GM19328 (cell line): ENCODE measurements at regions not wholly inside any gene's neighbourhood (a gene's known extent, or its start where the extent isn't known, plus 50 kb on each side); places are given as distances from the start of the nearest gene placed in this dataset.

Source experiments
- ATAC-seq: cut with Tn5 transposase; IDR thresholded peaks from one replicate; pipeline ENCODE4 v1.9.1; 2021; ENCODE audit warnings: mild to moderate bottlenecking, moderate library complexity; ENCODE audit not compliant: unreplicated experiment

DNA sequence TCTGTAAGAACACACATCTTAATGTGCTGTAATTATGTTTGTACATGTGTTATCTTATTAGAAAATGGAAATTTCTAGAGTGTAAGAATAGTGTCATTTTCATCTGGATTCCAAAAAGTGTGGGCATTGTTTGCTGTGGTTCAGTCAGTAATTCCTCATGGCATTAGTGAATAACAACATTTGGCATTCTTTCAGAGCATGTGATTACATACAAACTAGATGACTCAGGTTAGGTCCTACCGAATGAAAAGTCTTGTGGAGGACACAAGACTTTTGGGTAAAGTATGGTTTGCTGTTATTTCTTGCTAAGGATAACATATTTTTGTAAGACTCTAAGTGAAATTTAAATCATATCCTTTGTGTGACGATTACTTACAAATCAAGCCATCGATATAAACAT is 593.1 kb upstream of the NRXN1 start:
- no peak for ATAC-seq

DNA sequence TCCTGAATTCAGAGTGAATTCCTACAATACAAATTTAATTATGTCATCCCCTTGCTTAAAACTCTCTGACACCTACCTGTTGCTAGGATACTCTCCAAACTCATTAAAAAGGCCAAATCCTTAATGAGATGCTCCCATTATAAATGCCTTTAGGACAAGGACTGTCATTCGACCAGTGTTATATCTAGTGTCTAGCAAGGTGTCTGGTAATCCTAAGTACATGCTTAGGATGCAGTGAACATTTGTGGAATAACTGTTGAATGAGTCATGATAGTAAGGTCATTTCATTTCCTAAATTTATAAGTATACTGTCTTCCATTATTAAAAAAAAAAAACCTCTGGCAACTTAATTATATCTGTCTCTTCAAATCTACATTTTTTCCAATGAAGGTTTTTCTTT is 588.9 kb upstream of the NRXN1 start:
- no peak for ATAC-seq

DNA sequence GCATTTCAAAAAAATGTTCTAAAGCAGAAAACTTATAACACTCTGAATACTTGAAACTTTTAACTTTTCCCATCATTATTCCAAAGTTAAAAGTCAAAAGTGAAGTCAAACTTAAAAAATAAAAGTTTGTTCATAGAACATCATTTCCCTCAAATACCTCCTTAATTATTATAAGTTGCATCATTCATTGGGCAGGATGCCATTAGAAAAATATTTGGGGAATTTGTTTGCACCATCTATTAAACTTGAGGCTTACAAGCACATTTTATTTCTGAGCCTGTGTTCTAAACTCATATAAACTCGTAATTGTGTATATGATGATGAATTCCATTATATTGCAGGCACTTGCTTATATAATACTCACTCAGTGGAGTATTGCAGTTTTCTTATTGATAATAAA is 588.0 kb upstream of the NRXN1 start:
- ATAC-seq: no peak

DNA sequence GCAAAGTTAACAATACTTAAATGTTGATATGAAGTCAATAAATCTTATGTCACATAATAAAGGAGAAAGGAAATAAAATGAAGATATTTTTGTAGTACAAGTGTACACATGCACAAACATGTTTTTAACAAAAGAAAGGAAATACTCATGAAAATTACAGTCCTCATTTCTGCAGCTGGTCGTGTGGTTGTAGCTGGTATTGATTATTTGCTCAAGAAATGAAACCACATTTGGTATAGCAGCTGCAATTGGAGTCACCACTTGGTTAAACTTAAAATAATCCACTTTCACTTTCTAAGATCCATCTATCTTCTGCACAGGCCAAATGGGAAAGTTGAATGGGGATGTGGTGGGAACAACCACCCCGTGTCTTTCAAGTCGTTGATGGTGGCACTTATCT is 580.5 kb upstream of the NRXN1 start:
- no peak for ATAC-seq

DNA sequence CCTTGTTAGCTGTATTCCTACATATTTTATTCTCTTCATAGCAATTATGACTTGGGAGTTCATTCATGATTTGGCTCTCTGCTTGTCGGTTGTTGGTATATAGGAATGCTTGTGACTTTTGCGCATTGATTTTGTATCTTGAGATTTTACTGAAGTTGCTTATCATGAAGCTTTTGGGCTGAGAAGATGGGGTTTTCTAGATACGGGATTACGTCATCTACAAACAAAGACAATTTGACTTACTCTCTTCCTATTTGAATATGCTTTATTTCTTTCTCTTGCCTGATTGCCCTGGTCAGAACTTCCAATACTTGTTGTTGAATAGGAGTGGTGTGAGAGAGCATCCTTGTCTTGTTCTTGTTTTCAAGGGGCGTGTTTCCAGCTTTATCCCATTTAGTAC is 569.8 kb upstream of the NRXN1 start:
- no peak for ATAC-seq

DNA sequence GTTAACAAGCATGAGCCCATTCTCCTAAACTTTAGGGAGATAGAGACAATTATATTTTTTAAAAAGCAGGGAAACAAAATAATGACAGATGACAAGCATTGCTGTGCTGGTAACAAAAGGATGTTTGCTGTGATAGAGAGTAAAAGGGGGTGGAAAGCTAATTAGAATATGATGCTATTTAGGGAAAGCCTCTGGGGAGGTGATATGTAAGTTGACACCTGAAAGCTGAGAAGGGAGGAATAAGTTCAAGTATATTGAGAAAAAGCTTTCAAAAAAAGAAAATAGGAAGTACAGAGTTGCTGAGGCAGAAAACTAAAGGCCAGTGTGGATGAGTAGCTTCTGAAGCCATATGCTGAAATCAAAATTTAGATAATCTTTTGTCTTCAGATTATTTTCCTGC is 565.2 kb upstream of the NRXN1 start:
- ATAC-seq: no peak

DNA sequence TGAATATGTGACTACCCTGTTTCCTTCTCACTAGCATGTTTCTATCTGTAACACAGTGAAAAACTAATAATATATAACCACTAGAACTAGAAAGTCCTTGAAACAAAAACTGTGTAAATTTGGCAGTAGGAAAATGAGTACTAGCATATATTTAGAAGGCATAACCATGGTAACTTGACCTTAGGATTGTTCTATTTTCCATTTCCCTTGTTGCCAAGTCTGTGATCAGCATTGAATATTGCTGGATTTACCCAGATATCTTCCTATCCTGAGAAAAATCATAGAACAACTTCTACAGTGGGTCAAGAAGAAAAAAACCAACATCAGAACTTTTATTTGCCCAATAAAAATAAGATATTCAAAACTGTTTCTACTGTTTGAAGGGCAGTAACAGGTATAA is 563.9 kb upstream of the NRXN1 start:
- ATAC-seq: no peak

DNA sequence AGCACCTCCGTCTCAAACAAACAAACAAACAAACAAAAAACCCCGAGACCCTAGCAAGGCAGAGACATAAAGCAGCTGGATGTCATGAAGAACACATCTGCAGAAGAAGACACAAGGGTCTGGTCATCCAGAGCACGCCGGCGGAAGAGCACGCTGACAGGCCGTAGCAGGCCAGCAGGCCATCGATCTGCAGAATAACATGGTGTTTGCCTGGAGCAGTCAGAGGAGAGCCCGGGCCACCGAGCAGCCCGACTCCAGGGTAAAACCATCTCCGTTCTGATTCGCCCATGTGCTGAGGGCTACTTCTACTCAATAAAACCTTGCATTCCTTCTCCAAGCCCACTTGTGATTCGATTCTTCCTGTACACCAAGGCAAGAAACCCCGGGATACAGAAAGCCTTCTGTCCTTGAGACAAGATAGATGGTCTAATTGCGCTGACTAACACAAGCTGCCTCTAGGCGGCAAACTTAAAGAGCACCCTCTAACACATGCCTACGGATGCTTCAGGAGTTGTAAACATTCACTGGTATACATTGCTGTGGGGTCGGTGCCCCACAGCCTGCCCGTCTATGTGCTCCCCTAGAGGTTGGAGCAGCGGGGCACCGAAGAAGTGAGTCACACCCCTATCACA is 549.8 kb upstream of the NRXN1 start:
- no peak for ATAC-seq

DNA sequence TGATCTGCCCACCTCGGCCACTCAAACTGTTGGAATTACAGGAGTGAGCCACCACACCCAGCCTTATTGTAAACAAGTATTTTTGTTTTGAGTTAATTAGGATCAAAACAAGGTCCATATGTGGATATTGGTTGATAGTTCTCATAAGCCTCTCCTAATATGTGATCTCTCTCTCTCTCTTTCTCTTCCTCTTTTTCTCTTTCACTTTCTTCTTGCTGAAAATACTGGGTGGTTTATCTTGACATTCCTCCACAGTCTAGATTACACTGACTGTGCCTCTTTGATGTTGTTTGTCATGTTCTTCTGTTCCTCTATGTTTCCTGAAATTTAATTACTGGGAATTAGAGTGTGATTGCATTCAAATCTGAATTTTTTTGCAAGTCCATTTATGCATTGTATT is 547.5 kb upstream of the NRXN1 start:
- ATAC-seq: no peak

DNA sequence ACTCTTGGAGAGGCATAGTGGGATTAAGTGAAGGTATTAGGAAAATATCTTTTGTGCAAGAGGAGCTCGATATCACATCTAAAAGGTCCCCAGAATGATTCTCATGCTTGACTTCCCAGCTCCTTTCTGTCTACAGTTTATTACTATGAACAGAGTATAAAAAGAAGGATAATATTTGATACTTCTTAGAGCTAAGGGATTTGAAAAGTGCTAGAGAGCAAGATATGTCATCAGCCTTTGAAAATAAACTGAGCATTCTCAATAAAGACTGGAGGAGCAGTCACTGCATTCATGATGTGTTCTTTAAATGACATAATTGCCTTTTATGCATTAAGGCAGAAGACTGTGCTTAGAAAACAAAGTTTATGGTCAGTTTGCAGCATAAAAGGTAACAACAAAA is 543.2 kb upstream of the NRXN1 start:
- ATAC-seq: no peak

DNA sequence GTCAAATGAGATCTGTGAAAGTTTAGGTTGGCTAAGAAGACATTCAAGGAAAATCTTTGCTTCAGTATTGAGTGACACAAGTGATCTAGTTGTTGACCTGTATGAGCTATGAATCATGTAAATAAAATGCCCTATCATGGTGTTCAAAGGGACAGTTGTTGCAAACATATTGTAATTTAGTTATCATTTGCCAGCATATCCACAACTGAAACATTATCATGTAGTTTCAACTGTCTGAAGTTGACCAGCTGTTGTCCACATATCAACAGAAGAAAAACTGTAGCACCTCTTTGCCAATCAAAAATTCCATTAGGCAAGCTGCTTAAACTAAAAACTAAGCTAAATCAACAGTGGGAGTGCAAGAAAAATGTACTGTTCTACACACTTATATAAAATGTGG is 527.1 kb upstream of the NRXN1 start:
- no peak for ATAC-seq

DNA sequence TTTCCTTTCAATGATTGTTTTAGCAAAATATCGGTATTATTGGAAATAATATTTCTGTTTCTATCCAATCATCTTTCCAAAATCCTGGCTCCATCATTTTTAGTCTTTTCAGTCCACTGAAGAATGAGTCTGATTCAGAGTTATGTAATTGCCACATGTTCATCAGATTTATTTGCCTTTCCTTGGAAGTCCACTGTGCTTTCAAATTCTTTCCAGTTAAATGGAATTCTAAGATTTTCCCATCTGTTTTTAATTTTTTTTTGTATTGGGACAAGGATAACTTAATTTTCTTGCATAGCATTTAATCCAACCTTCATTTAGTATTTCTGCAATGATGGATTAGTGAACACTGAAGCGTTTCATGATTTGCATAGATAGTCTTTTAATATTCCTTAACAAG is 521.5 kb upstream of the NRXN1 start:
- ATAC-seq: no peak

DNA sequence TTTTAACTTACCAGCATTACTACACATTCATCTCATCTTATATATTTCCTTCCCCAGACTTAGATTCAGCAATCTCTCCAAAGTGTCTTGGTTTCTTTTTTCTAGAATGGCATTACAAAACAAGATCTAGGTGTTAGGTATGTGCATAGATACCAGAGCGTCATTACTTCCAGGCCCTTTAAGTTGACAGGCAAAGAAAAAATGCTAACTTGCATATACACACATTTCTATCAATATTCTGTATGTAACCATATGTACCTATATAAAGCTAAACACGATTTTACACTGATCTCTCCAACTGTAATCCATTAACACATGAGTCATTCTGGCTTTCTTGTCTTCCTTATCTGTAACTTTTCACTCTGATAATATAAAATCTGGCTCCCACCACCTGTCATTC is 503.8 kb upstream of the NRXN1 start:
- no peak for ATAC-seq

DNA sequence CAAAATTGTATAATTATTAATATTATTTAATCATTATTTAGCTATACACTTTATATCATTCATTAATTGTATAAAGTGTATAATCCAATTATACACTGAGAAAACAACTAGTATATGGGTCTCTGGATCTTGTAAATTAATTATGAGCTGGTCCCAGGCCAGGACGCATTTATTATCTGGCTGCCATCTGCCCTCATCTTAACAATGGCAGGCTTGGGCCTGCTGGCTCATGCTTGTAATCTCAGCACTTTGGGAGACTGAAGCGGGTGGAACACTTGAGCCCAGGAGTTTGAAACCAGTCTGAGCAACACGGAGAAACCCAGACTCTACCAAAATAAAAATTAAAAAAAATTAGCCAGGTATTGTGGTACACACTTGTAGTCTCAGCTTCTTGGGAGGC is 502.2 kb upstream of the NRXN1 start:
- no peak for ATAC-seq

DNA sequence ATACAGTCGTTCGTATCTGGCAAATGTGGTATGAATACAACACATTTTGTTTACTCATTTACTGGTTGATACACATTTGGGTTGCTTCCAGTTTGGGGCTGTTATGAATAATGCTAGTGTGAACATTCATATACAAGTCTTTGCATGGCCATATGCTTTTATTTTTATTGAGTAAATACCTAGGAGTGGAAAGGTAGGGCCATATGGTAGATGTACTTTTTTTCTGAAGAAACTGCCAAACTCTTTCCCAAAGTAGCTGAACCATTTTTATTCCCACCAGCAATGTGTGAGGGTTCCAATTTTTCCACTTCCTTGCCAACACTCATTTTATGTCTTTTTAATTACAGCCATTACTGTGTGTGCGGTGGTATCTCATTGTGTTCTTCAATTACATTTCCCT is 496.2 kb upstream of the NRXN1 start:
- no peak for ATAC-seq

DNA sequence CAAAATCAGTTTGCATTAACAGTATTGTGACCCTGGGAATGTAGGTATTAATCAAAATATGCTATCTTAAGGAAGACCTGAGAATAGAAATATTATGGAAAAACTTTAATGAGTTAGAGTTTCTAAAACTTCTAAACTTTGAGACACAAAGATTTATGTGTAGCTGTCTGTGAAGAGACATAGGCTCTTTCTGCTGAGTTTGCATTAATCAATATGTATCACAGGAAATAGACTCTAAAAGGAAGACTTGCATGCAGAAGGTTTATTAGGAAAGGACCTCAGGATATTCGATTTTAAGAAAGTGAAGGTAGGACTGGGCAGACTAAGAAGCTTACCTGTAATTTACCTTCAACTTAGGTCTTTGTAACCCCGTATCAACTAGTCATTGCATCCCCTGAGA is 494.8 kb upstream of the NRXN1 start:
- no peak for ATAC-seq

DNA sequence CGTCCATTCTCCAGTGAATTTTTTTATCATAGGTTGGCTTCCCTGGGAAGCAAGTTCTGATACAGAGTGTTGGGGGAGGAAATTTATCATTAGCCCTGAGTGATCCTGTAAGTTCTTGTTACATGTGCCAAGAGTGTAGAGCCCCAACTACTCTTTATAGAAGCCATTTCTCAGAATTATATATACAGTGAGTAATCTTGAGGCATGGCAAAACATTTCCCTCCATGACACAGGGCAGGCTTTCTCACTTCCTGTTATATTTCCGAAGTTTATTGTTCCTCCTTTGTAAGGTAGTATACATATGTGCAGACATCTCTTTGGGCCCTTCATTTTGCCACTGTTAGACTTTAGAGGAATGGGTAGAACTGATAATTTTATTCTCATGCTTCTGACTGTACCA is 484.7 kb upstream of the NRXN1 start:
- no peak for ATAC-seq

DNA sequence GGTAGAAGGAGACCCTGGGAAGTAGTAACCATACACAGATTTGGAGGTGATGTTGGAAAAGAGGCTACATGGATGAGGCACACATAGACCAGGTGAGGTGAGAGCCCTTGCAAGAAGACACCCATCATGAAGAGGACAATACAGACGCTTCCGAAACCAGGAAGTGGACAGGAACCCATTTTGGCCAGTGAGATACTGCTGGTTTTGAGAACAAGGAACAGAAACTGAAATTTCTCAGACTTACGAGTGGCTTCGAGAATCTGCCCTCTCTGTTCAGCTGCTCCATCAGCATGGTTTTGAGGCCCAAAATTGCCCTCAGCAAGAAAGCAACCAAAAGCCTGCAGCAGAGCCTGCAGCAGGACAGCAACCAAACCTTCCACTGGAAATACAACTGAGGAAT is 479.1 kb upstream of the NRXN1 start:
- no peak for ATAC-seq

DNA sequence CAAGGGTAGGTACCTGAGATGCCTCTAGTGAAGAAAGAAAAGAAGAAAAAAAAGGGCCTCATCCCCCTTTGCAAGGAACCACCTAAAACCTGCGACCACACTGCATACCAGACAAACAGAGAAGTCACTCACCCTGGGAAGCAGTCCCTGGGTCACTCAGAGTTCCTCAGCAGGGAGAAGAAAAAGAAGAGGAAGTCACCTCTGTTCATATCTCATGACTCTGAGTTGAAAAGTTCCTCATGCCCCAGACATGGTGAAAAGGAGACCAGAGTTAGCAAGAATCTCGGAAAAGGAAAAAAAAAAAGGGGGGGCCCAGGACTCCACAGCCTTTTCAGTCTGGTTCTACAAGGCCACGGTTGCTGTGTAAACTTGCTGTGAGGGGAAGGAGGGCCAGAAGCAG is 478.4 kb upstream of the NRXN1 start:
- ATAC-seq: no peak

DNA sequence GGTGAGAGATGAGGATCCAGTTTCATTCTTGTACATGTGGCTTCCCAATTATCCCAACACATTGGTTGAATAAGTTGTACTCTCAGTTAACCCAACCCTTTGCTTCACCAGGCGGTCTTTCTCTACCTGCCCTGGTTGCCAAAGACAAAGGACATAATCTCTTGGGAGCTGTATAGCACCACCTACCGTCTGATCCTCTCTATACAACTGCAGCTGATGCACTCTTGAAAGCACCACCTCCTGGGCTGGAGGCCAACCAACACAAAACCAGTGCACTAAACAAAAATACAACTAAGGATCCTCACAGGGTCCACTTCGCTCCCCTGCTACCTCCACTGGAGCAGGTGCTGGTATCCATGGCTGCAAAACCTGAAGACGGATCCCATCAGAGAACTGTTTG is 473.6 kb upstream of the NRXN1 start:
- no peak for ATAC-seq

DNA sequence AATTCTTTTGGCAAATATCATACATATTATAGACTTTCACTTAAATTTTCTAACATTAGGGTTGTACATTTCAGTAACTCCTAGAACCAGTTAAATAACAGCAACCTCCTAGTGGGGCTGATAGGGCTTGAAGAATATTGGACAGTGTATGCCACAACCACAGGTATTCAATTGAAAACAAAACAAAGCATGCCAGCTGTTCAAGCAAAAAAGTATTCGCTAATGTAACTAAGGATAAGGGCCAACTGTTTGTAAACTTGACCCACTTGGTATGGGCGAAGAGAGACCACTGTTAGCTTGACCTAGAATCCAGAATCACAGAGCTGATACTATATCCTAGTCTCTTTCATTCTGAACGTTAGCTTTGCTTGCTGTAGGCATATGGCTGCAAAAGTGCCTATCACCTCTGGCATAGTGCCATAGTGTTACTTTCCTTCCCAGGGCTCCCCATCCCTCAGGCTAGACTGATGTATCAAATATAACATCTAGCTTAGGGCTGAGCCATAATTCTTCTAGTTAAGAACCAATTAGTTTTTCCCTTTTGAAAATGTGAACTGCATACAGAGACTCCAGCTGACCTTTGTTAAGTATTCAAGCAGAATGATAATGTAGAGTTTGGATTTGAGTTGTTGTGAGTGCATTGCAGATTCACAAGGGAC is 458.8 kb upstream of the NRXN1 start:
- ATAC-seq: no peak

DNA sequence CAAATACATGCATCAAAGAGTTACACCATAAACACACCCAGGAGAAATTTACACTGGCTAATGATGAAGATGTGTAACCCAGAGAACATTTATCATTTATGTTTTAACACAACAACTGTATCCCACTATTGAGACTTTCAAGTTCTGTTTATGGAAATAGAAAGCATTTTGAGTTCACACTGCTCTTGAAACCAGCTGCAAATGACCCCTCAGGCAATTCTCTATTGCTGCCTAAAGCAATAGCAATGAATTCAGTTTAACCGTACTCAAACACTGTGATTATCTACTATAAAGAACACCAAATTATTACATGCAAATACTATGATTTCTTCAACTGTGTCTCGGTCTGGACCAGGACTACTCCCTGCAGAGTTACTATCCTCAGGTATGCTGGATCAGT is 452.7 kb upstream of the NRXN1 start:
- no peak for ATAC-seq

DNA sequence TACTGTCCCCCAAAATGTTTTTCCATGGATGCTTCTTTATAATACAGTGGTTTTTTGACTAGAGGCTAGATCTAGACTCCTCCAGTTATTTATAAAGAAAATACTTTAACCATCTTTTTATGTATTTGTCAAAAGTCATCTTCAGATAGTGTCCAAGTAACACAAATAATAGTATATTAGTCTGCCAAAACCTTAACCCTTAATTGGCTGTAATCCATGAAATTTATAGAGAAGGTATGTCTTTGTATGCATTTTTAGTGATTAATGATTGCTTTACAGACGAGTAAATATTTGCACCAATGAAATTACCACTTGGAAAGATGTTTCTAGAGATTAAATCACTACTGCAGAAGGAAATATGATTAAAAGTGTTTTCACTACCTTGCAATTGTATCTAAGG is 451.8 kb upstream of the NRXN1 start:
- no peak for ATAC-seq
